GM18873 (cell line): ENCODE measurements at regions not wholly inside any gene's neighbourhood (a gene's known extent, or its start where the extent isn't known, plus 50 kb on each side); places are given as distances from the start of the nearest gene placed in this dataset.

Experiments
- ATAC-seq: cut with Tn5 transposase; IDR thresholded peaks from one replicate; pipeline ENCODE4 v1.9.1; 2021; ENCODE audit warnings: mild to moderate bottlenecking, moderate library complexity, moderate number of reproducible peaks; ENCODE audit not compliant: unreplicated experiment, low FRiP score

- no peak for ATAC-seq
Measured at GRCh38 chr6:19749722-19750121, 87.4 kb upstream of the ID4 start.

- no peak for ATAC-seq
Measured at GRCh38 chr6:19752746-19753145, 84.4 kb upstream of the ID4 start.

- ATAC-seq: no peak
Measured at GRCh38 chr6:19753826-19754225, 83.3 kb upstream of the ID4 start.

- ATAC-seq: no peak
Measured at GRCh38 chr6:19754686-19755085, 82.5 kb upstream of the ID4 start.

GRCh38 chr6:19755181-19755580, 82.0 kb upstream of the ID4 start:
- no peak for ATAC-seq

GRCh38 chr6:19757036-19757435, 80.1 kb upstream of the ID4 start:
- no peak for ATAC-seq

- no peak for ATAC-seq
Measured at GRCh38 chr6:19759117-19759880, 77.9 kb upstream of the ID4 start.

- ATAC-seq: no peak
Measured at GRCh38 chr6:19761121-19761520, 76.0 kb upstream of the ID4 start.

GRCh38 chr6:19771753-19772336, 65.3 kb upstream of the ID4 start:
- ATAC-seq: no peak

- ATAC-seq: no peak
Measured at GRCh38 chr6:19772891-19773290, 64.3 kb upstream of the ID4 start.

GRCh38 chr6:19781269-19781668, 55.9 kb upstream of the ID4 start:
- ATAC-seq: no peak

- no peak for ATAC-seq
Measured at GRCh38 chr6:19782588-19782987, 54.6 kb upstream of the ID4 start.
